Erythroblast (primary cell): ENCODE measurements at regions not wholly inside any gene's neighbourhood (a gene's known extent, or its start where the extent isn't known, plus 50 kb on each side); places are given as distances from the start of the nearest gene placed in this dataset.

Experiments used
- GATA1 ChIP-seq: IDR thresholded peaks from 2 replicates; pipeline ENCODE4 v1.6.1; 2011; ENCODE audit warnings: low read depth, mild to moderate bottlenecking, control low read depth, low read length, moderate library complexity
- POLR2A ChIP-seq: IDR thresholded peaks from 2 replicates; pipeline ENCODE4 v1.6.1; 2011; ENCODE audit warnings: mild to moderate bottlenecking, low read length

GRCh38 chr3:70392227-70392626 lies 79.8 kb upstream of the MDFIC2 start:
- TF ChIP-seq POLR2A (no peak), GATA1 (no peak)
